ENCODE measurements at regions not wholly inside any gene's neighbourhood (a gene's known extent, or its start where the extent isn't known, plus 50 kb on each side); places are given as distances from the start of the nearest gene placed in this dataset.

GRCh38 chr5:157924931-157925729, 66.2 kb upstream of the CLINT1 start:
- DNase-seq: no peak

- DNase-seq: no peak
Measured at GRCh38 chr5:157924490-157924889, 65.5 kb upstream of the CLINT1 start.

- no peak for DNase-seq
Measured at GRCh38 chr5:157923765-157924164, 64.8 kb upstream of the CLINT1 start.

- DNase-seq: no peak
Measured at GRCh38 chr5:157922026-157922425, 63.1 kb upstream of the CLINT1 start.

- DNase-seq: no peak
Measured at GRCh38 chr5:157920828-157921170, 61.9 kb upstream of the CLINT1 start.

GRCh38 chr5:157918811-157919742, 60.1 kb upstream of the CLINT1 start:
- peak in 1 of 56 donors; percentile 1 for DNase-seq

- peak in 6 of 56 donors; percentile 1 to 11 (median 5) for DNase-seq
Measured at GRCh38 chr5:157917899-157918809, 59.2 kb upstream of the CLINT1 start.

- no peak for DNase-seq
Measured at GRCh38 chr5:157917491-157917890, 58.5 kb upstream of the CLINT1 start.

GRCh38 chr5:157915638-157916037, 56.7 kb upstream of the CLINT1 start:
- peak in 55 of 56 donors; percentile 4 to 89 (median 62) for DNase-seq

GRCh38 chr5:157914151-157914788, 55.3 kb upstream of the CLINT1 start:
- DNase-seq: no peak

- DNase-seq: no peak
Measured at GRCh38 chr5:157913575-157913974, 54.6 kb upstream of the CLINT1 start.

- no peak for DNase-seq
Measured at GRCh38 chr5:157912621-157913325, 53.8 kb upstream of the CLINT1 start.

- DNase-seq: no peak
Measured at GRCh38 chr5:157911568-157911967, 52.6 kb upstream of the CLINT1 start.
